Heart left ventricle (tissue), 16 donors: ENCODE measurements at regions not wholly inside any gene's neighbourhood (a gene's known extent, or its start where the extent isn't known, plus 50 kb on each side); places are given as distances from the start of the nearest gene placed in this dataset.

Experiments
- ATAC-seq, 4 donors: fragments of 200-7000 bp; cut with Tn5 transposase; one replicate each; pipeline ENCODE4 v1.9.1; 2020 to 2022; ENCODE audit warnings: moderate library complexity in 4 of 4, mild to moderate bottlenecking in 3 of 4, moderate number of reproducible peaks in 1 of 4
- DNase-seq, 5 donors: peaks; one replicate each; pipeline ENCODE4 v3.0.0-alpha.2; 2020
- H3K27ac ChIP-seq, 12 donors: fragments of 200-600 bp; sonication (generic) in 4 of 12; one replicate each; pipeline versions ENCODE4 v1.5.0 to v1.8.0; 2016 to 2022; ENCODE audit warnings: mild to moderate bottlenecking in 2 of 12
- H3K27me3 ChIP-seq, 9 donors: fragments of 200-600 bp; sonication (generic) in 2 of 9; one replicate each; pipeline versions ENCODE4 v1.5.1 to v1.8.0; 2016 to 2022; ENCODE audit warnings: mild to moderate bottlenecking in 3 of 9
- H3K36me3 ChIP-seq, 9 donors: fragments of 200-600 bp; sonication (generic) in 2 of 9; one replicate each; pipeline versions ENCODE4 v1.5.0 to v1.8.0; 2018 to 2022; ENCODE audit warnings: mild to moderate bottlenecking in 2 of 9
- H3K4me1 ChIP-seq, 12 donors: fragments of 200-600 bp; sonication (generic) in 4 of 12; one replicate each; pipeline versions ENCODE4 v1.5.0 to v1.8.0; 2016 to 2022; ENCODE audit warnings: mild to moderate bottlenecking in 3 of 12
- H3K4me3 ChIP-seq, 12 donors: fragments of 200-600 bp; sonication (generic) in 4 of 12; one replicate each; pipeline versions ENCODE4 v1.5.0 to v1.8.0; 2017 to 2022; ENCODE audit warnings: mild to moderate bottlenecking in 9 of 12, moderate library complexity in 4 of 12
- H3K9me3 ChIP-seq, 12 donors: fragments of 200-600 bp; sonication (generic) in 4 of 12; one replicate each; pipeline versions ENCODE4 v1.5.0 to v1.8.0; 2016 to 2022; ENCODE audit warnings: mild to moderate bottlenecking in 1 of 12
- POLR2A ChIP-seq, 2 donors: fragments of 450-650 bp; IDR thresholded peaks; one replicate each; pipeline ENCODE4 v1.6.1; 2017; ENCODE audit warnings: antibody characterized with exemption in 2 of 2, mild to moderate bottlenecking in 2 of 2, moderate library complexity in 2 of 2
- WGBS, 4 donors: extraction: QIAGEN DNeasy Blood & Tissue Kit in 2 of 4; methylation state at CpG; one replicate each; pipeline versions ENCODE4 v1.1.5 to v1.1.7; 2013 to 2018; 5-methylcytosine and 5-hydroxymethylcytosine counted together
- intact Hi-C, 10 donors: fragments of 100-400 bp; cut with DNase I; formaldehyde crosslinking; loops; one replicate each; pipeline versions ENCODE4 v1.11.1 to v1.14.2; 2022
- TF ChIP-seq, protein P1 (sequence below), 12 donors: fragments of 200-600 bp; sonication (generic) in 4 of 12; IDR thresholded peaks; one replicate each; pipeline versions ENCODE4 v1.5.0 to v1.8.0; 2018 to 2022; ENCODE audit warnings: antibody characterized with exemption in 12 of 12, mild to moderate bottlenecking in 5 of 12
- donor health status: ischemic (EF 13 %, LVEDD 7.1; RV severe dilation, severe dysfunction).
- donor health status: healthy with polysubstance abuse.
- donor health status: DM: no; HTN: yes; CAD: no.
- donor health status: DM: no; HTN: no; CAD: no.
- donor health status: ischemic (EF 25% LVEDD 6.9; RV normal size, moderate dysfunction).
- donor health status: ischemic (EF 25% LVEDD 5.7; RV mildly dilated, moderate dysfunction).
- donor health status: healthy.
- donor health status: DM: yes; HTN: yes; CAD: no.
- donor health status: ischemic (EF 35%, LVEDD 5.7; RV mildly dilated, moderate dysfunction).
- donor health status: nonischemic (EF 11% LVEDD 7.7; RV severe dilation, severe dysfunction).
- donor health status: DM: yes; HTN: yes; CAD: no.
- donor health status: PGD.
- donor health status: ischemic (EF 29% LVEDD 5.4; RV normal size, mild dysfunction).
- donor health status: nonischemic (EF 23%, LVEDD 6.1; RV moderate dilation, normal function).

DNA sequence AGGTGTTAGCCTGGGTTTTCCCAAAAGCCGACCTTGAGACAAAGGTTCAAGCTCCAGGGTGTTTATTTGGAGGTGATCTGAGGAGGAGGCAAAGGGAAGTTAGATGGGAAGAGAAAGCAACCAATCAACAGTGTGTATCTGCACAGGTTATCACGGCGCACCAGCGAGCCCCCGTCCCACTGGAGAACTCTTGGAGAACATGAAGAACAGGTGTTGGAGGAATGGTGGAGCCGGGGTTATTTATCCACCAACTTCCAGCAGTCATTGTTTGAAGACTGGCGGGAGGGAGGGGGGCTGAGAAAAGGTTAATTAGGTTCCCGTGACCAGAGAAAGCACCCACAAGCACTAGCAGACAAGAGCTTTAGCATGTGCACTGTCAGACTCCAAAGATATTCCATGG is 282.5 kb upstream of the FOXK1 start:
- Histone ChIP-seq H3K4me3 (no peak overlapping the region), H3K36me3 (no peaks in the 10 kb centered on the region), H3K4me1 (no peaks in the 10 kb centered on the region), H3K27ac (no peak overlapping the region), H3K27me3 (peaks cover 0 to 3% (median 0%) of the 10 kb centered on the region in 9 donors), H3K9me3 (peaks cover 0 to 15% (median 0%) of the 10 kb centered on the region in 12 donors)
- intact Hi-C loops = no loop called here
- ATAC-seq (no peak), DNase-seq (no peak)
- TF ChIP-seq, protein P1, sequence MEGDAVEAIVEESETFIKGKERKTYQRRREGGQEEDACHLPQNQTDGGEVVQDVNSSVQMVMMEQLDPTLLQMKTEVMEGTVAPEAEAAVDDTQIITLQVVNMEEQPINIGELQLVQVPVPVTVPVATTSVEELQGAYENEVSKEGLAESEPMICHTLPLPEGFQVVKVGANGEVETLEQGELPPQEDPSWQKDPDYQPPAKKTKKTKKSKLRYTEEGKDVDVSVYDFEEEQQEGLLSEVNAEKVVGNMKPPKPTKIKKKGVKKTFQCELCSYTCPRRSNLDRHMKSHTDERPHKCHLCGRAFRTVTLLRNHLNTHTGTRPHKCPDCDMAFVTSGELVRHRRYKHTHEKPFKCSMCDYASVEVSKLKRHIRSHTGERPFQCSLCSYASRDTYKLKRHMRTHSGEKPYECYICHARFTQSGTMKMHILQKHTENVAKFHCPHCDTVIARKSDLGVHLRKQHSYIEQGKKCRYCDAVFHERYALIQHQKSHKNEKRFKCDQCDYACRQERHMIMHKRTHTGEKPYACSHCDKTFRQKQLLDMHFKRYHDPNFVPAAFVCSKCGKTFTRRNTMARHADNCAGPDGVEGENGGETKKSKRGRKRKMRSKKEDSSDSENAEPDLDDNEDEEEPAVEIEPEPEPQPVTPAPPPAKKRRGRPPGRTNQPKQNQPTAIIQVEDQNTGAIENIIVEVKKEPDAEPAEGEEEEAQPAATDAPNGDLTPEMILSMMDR (IDR thresholded peaks at IDR 0.05) = no peak
- no peak for TF ChIP-seq POLR2A (IDR thresholded peaks at IDR 0.05)
- WGBS, 4 donors = 82 to 87% (median 85%) methylated on average over 8 of the region's 8 CpGs

DNA sequence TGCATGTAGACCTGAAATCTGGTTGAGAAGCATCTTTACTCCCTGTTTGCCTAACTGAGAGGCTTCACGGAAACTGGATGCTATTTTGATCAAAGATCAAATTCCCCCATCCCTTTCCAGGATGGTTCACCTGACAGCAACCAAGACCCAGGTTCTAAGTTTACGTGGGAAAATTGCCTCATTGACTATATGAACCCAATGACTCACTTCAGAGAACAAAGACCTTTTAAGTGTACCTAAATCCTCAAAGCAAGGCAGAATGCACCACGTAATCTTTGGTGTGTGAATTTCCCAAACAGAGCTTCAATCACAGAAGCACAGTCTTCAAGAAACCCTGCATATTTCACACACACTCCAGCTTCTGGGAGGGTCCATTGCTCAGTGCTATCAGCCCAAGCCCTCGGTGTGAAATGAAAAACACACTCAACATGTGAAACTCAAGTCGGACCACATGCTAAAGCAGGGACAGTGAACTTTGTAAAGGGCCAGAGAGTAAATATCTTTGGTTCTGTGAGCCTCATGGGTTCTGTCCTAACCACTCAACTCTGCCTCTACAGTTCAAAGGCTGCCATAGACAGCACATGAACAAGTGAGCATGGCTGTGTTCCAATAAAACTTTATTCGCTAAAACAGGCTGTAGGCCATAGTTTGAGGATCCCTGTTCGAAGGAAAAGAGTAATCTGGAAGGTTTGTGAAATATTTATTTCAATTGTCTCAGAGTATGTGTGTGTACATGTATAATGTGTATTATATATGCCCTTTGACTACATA is 275.6 kb upstream of the FOXK1 start:
- WGBS, 4 donors = 79 to 82% (median 80%) methylated on average over 7 of the region's 7 CpGs
- H3K4me3 ChIP-seq = no peak overlapping the region
- intact Hi-C loops = loop anchor here in 1 of 10 donors (5.0 kb wide), 1 partner anchor 579 kb away; no protein-coding TSS in a partner anchor
- no peak overlapping the region for H3K27ac ChIP-seq
- H3K4me1 ChIP-seq = no peaks in the 10 kb centered on the region
- no peaks in the 10 kb centered on the region for H3K27me3 ChIP-seq
- H3K9me3 ChIP-seq = peaks cover 0 to 12% (median 2%) of the 10 kb centered on the region in 12 donors
- DNase-seq = no peak
- no peaks in the 10 kb centered on the region for H3K36me3 ChIP-seq
- no peak for ATAC-seq
- TF ChIP-seq, protein P1 (IDR thresholded peaks at IDR 0.05) = no peak
- TF ChIP-seq POLR2A (IDR thresholded peaks at IDR 0.05) = no peak

DNA sequence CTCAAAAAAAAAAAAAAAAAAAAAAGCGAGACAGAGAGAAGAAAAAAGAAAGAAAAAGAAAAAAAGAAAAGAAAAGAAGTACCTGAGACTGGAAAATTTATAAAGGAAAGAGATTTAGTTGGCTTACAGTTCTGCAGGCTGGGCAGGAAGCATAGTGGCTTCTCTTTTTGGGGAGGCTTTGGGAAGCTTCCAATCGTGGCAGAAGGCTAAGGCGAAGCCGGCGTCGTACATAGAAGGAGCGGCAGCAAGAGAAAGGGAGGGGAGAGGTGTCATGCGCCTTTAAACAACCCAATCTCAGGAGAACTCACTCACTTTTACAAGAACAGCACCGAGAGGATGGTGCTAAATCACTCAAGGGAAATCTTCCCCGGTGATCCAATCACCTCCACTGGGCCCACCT is 272.1 kb upstream of the FOXK1 start:
- intact Hi-C loops = loop anchor here in 1 of 10 donors (5.0 kb wide), 1 partner anchor 583 kb away; no protein-coding TSS in a partner anchor
- TF ChIP-seq, protein P1 (IDR thresholded peaks at IDR 0.05) = no peak
- no peak for TF ChIP-seq POLR2A (IDR thresholded peaks at IDR 0.05)
- H3K4me3 ChIP-seq = no peak overlapping the region
- 81 to 85% (median 84%) methylated on average over 10 of the region's 10 CpGs for WGBS, 4 donors
- DNase-seq = no peak
- H3K4me1 ChIP-seq = no peaks in the 10 kb centered on the region
- H3K27ac ChIP-seq = no peak overlapping the region
- H3K36me3 ChIP-seq = no peaks in the 10 kb centered on the region
- no peaks in the 10 kb centered on the region for H3K27me3 ChIP-seq
- peaks cover 0 to 25% (median 11%) of the 10 kb centered on the region in 12 donors for H3K9me3 ChIP-seq
- ATAC-seq = no peak

DNA sequence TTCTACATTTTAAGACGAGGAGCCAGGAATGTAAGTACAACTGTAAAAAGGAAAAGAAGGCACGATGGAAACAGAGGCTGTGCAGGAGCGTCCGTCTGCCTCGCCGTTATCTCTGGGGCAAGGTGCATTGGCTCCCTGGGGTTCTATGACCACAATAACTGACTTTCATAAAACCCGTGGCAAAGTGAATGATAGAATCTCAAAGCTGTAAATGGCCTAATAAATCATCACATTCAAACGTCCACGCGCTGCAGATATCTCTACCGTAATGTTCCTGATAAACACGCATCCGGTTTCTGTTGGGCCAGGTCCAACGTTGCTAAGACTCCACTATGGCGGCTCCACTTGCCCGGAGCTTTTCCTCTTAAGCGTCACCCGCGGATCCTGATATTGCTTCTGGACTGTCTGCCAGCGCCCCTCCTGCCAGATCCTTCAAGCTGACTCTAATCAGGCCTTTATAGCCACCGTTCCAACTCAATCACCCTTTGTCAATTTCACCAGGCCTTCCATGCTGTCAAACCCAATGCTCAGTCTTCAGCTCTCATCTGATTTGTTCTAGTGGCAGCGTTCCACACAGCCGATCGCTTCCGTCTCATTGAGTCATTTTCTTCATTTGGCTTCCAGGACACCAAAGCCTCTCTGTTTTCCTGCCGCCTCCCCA is 265.6 kb upstream of the FOXK1 start:
- Histone ChIP-seq H3K4me3 (peak overlapping the region in 7 of 12 donors; percentile 12 to 33 (median 16)), H3K36me3 (no peaks in the 10 kb centered on the region), H3K9me3 (peaks cover 0 to 24% (median 9%) of the 10 kb centered on the region in 12 donors), H3K27me3 (no peaks in the 10 kb centered on the region), H3K27ac (no peak overlapping the region), H3K4me1 (no peaks in the 10 kb centered on the region)
- ATAC-seq = no peak
- intact Hi-C loops = no loop called here
- peak in 1 of 5 donors; percentile 10 for DNase-seq
- TF ChIP-seq, protein P1 (IDR thresholded peaks at IDR 0.05) = no peak
- TF ChIP-seq POLR2A (IDR thresholded peaks at IDR 0.05) = no peak
- WGBS, 4 donors = 47 to 67% (median 59%) methylated on average over 26 of the region's 26 CpGs
